GM19025 (cell line): ENCODE measurements at regions not wholly inside any gene's neighbourhood (a gene's known extent, or its start where the extent isn't known, plus 50 kb on each side); places are given as distances from the start of the nearest gene placed in this dataset.

Experiments used
- ATAC-seq: cut with Tn5 transposase; IDR thresholded peaks from one replicate; pipeline ENCODE4 v1.9.1; 2021; ENCODE audit warnings: mild to moderate bottlenecking, low read depth, moderate library complexity; ENCODE audit not compliant: unreplicated experiment

DNA sequence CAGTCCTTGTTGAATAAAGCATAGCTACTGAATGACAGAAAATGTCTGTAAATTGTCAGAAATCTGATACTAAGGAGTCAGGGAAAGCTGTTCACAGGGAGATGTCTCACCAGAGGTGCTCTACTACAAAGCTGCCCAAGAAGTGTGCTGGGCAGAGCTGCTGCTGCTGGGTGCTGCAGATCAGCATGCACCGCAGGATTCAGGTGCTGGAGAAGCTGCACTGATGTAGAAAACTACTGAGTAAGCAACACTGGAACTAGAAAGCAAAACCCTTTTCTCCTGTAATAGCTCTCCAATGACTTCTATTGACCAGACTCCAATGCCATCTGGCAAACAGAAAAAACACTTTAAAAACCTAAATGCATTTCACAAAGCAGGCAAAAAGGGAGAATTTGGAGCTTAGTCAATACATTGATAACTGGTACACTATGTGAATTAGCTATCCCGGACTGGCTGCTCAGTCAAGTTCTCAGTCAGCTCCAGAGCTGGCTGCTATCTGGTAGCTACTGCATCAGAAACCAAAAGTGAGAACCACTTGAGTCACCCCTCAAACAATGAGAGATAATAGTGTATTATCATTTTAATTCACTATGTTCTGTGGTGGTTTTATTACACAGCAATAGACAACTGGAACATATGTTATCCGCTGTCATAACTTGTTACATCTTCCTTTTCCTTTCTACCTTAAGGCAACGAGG, 493.1 kb downstream of the CPS1 start:
- no peak for ATAC-seq

DNA sequence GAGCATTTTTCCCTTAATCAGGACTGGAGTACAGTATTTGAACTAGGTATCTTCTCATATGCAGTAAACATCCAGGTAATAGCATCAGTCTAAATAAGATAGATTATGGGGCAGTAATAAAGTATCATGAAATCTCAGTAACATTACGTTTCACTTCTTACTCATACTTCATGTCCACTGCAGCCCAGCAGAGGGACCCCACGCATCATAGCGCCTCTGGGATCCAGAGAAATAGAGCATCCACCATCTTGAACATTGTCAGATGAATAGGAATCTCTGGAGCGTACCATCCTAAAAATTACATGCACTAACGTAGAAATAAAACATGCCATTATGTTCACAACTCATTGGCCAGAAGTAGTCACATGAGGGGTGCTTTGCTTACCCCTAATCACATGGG, 499.0 kb downstream of the CPS1 start:
- no peak for ATAC-seq

DNA sequence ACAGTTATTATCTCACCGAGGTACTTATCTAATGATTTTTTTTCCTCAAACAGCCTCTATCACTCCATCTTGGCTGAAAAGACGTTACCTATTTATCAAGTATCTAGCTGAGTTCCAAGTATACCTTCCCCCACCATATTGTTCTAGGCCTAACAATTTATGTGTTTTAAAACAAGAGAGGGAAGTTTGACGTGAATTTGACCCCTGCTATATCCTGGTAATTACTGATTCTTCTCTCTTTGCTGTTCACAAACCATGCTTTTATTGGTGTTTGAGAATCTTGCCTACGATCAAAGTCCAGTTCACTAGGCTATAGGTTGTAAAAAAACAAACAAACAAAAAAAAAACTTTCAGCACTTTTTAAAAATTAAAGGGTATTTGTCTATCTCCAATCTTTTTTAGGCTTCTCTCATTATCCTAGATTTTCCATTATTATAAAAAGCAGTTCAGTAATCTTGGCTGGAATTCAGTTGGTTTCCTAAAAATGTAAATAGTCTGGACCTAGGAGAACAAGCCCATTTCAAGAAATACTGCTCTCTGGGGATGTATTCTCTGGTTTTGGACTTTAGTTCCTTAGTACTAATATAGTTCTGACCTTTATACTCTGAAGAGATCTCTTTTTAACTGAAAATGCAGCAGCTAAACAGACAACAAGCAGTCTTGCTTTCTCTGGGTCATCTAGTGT, 505.4 kb downstream of the CPS1 start:
- ATAC-seq = no peak

DNA sequence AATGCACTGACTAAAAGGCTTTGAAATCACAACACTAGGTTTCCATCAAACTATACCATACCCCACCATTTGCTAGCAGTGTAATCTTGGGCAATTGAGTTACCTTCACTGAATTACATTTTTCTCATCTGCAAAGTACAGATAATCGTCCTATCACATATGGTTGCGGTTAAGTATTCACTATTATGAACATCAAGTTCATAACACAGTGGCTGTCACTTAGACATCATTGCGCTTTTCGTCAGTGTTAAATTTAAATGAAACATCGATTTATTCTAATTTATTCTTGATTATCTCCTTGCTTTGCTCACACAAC, 505.9 kb downstream of the CPS1 start:
- ATAC-seq = no peak

DNA sequence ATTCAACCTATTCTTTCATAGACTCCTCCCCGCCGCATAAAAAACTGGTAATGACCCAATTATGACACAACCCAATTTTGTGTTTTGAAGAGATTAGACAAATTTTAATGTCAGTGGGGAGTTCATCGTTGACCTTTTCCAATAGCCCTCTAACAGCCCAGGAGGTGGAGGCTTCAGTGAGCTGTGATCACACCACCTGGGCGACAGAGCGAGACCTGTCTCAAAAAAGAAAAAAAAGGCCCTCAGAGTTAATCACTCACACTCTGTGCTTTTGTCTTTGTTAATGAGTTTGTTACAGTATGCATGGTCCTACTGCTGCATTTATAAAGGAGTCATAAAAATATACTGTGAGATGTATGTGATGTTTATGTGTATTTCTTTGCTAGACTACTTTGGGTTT, 510.6 kb downstream of the CPS1 start:
- ATAC-seq = no peak

DNA sequence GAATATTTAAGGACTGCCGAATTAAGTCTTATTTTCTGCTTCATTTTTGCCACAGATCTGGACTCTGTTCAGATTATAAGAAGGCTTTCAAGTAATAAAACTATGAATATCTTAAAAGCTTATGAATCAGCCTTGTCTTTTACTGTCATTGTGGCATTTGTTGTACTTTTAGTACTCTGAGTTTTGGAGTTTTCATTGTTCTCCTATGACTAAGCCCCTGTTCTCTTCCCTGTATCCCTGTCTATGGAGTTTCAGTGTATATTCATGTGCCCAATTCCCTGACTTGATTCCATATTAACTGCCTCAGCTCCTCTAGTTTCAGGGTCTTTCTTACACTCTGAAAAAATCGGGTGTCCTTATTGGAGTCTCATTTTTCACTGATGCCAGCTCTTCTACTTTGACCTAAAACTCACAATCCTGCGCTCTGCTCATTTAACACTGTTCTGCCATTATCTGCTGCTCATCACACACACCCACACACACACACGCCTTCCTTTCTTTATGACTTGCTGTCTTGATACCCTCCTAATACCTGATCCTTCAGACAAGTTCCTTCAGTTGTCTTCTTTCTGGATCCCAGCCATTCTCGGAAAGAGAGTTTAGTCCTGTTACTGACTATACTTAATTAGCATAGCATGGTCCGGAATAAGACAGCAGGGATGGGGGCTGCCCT, 511.8 kb downstream of the CPS1 start:
- ATAC-seq = no peak

DNA sequence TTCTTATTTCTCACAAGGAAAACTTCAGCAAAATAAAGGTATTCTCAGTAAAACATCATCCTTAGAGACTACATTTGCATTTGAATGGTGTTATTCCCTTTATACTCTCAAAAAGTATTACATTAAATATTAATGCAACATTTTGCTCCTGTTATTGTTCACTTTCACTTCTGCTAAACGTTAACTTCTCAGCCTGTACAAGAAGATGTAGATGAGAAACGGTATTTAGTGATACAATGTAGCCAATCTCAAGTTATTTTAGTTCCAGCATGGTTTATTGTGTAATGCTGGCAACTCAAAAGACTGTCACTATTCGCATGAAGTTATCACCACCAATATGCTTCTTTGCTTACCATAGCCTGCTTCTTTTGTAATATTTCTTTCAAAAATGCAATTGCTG, 514.1 kb downstream of the CPS1 start:
- ATAC-seq = no peak

GRCh38 chr2:211077216-211077767, 520.9 kb downstream of the CPS1 start:
- ATAC-seq = no peak

GRCh38 chr2:211084352-211084751, 528.0 kb downstream of the CPS1 start:
- ATAC-seq = no peak

GRCh38 chr2:211085056-211085680, 528.8 kb downstream of the CPS1 start:
- no peak for ATAC-seq

- no peak for ATAC-seq
Measured at GRCh38 chr2:211086049-211086448, 529.6 kb downstream of the CPS1 start.

GRCh38 chr2:211089127-211089526, 532.7 kb downstream of the CPS1 start:
- no peak for ATAC-seq

GRCh38 chr2:211093743-211094303, 537.4 kb downstream of the CPS1 start:
- ATAC-seq = no peak

GRCh38 chr2:211103989-211104388, 547.6 kb downstream of the CPS1 start:
- ATAC-seq = no peak

- ATAC-seq = no peak
Measured at GRCh38 chr2:211113334-211114175, 557.2 kb downstream of the CPS1 start.

GRCh38 chr2:211114826-211115455, 558.5 kb downstream of the CPS1 start:
- no peak for ATAC-seq

GRCh38 chr2:211117026-211117425, 560.6 kb downstream of the CPS1 start:
- ATAC-seq = no peak

DNA sequence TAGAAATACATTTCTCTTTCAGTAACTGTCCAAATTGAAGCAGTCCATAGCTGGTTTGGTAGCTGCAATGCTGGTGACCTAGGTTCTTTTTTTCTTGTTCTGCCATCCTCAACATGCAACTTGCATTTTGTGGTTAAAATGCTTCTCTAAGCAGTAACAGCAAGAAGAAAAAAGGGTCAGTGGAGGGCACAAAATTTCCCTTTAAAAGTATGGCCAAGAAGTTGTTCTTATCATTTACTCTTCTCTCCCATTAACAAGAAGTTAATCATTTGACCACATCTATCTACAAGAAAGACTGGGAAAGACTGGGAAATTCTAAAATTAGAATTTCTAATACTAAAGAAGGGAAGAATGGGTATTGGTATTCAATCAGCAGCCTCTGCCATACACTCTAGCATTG, 569.9 kb downstream of the CPS1 start:
- ATAC-seq = no peak

DNA sequence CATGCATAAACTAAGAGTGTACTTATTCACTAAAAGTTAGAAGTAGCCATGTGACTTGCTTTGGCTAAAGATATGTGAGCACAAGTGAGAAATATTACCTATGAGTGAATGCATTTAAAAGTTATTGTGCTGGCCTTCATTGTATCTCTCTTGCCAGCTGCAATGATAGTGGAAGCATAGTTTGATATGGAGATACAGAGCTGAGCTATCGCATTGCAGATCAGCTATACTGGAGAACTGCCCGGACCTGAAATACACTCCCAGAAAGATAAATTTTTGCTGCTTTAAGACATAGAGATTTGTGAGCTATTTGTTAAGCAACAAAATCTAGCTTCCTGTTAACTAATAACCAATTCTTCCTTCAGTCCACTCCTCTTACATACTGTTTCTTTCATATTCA, 571.1 kb downstream of the CPS1 start:
- ATAC-seq = no peak

- no peak for ATAC-seq
Measured at GRCh38 chr2:211128287-211128686, 571.9 kb downstream of the CPS1 start.
